Retinal pigment epithelial cell (primary cell): ENCODE measurements at regions not wholly inside any gene's neighbourhood (a gene's known extent, or its start where the extent isn't known, plus 50 kb on each side); places are given as distances from the start of the nearest gene placed in this dataset.
A peak's percentile ranks its signal among the peaks of the same experiment; 100 is the strongest.
"Not testable (repeated sequence)": the region's sequence is repeated elsewhere in the genome, so short reads cannot be mapped to it uniquely, and the experiment has no call there.

Experiments
- DNase-seq: peaks from one replicate; pipeline ENCODE4 v3.0.0-alpha.2; 2010; ENCODE audit warnings: low read depth
- H3K4me3 ChIP-seq: 2 replicates; pipeline ENCODE4 v1.5.1; 2011; ENCODE audit warnings: mild to moderate bottlenecking, low read length, control low read depth, moderate library complexity
- CTCF ChIP-seq: conservative IDR thresholded peaks from 2 replicates; pipeline ENCODE4 v1.5.1; 2011; ENCODE audit warnings: low read depth, low read length, control low read depth, inconsistent platforms

DNA sequence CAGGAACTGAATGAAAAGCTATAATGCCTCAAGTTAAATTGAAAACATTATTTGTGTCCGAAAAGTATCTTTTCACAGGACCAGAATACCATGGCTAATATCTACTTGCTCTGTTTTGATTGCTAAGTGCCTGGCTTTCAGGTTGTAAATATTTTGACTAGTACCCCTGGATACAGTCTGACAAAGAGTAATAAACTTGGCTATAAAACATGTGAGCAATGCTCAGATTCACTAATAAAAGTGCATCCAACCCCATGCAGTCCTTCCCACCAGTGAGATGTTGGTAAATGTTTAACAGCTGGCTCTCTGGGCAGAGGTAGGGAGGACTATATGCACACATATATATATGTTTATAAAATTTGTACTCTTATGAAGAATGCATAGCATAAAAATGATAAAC is 281.8 kb upstream of the TGFBR2 start:
- no peak overlapping the region for H3K4me3 ChIP-seq
- DNase-seq: no peak
- no peak for TF ChIP-seq CTCF

DNA sequence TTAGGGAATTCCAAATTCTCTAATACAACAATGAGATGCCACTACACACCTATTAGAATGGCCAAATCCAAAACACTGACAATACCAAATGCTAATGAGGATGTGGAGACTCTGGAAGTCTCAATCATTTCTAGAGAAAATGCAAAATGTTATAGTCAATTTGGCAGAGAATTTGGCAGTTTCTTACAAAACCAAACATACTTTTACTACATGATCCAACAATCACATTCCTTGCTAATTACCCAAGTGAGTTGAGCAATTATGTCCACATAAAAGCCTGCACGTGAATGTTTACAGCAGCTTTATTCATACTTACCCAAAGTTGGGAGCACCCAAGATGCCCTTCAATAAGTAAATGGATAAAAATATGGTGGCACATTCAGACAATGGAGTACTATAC is 278.4 kb upstream of the TGFBR2 start:
- not testable (repeated sequence) for DNase-seq, H3K4me3 ChIP-seq

GRCh38 chr3:30328935-30329334 is 277.5 kb upstream of the TGFBR2 start:
- H3K4me3 ChIP-seq, DNase-seq: not testable (repeated sequence)

DNA sequence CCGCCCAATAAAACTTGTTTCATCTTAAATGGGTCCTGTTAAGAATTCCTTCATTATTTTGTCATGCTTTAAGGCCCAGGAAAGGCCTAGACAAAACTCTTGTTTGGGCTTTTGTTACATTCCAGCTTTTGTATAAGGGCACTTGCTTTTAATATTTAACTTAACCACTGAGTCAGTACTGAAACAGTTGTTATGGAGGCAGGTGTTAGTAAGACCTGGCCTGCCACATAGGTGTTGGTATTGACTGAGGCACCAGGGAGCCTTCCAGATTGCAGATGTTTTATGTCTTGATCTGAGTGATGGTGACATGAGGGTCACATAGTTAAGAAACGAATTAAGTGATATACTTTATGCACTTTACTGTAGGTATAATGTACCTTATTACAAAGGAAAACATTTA is 274.9 kb upstream of the TGFBR2 start:
- no peak overlapping the region for H3K4me3 ChIP-seq
- no peak for TF ChIP-seq CTCF
- no peak for DNase-seq

- DNase-seq: no peak
- no peak for TF ChIP-seq CTCF
Observed at GRCh38 chr3:30332196-30333021, 274.0 kb upstream of the TGFBR2 start.

DNA sequence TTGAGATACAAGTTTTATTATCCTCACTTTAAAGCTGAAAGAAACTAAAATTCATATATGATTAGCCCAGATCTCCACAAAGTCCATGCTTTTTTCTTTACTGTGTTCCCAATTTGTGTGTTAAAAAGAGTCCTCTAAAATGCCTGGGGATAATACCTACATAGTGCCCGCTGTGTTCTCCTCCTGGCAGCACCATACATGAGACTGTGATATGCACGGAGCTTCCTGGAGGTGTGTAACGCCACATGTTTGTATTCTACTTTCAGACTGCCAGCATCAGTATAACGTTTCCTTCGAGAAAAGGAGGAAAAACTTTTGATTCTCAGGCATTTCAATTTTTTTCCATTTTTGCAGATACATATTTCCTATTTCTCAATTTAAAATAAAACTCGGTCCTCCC is 273.3 kb upstream of the TGFBR2 start:
- DNase-seq: no peak
- no peak overlapping the region for H3K4me3 ChIP-seq
- no peak for TF ChIP-seq CTCF

More at GRCh38 chr3:30332196-30333021, 274.0 kb upstream of the TGFBR2 start:
- no peak overlapping the region for H3K4me3 ChIP-seq

- TF ChIP-seq CTCF: no peak
- no peak for DNase-seq
- no peak overlapping the region for H3K4me3 ChIP-seq
Observed at GRCh38 chr3:30333903-30334302, 272.5 kb upstream of the TGFBR2 start.

GRCh38 chr3:30340500-30340899 is 265.9 kb upstream of the TGFBR2 start:
- peak; percentile 92 for DNase-seq
- TF ChIP-seq CTCF: no peak

More at GRCh38 chr3:30340500-30340899, 265.9 kb upstream of the TGFBR2 start:
- no peak overlapping the region for H3K4me3 ChIP-seq
